Liver (tissue), 8 donors: ENCODE measurements at regions not wholly inside any gene's neighbourhood (a gene's known extent, or its start where the extent isn't known, plus 50 kb on each side); places are given as distances from the start of the nearest gene placed in this dataset.

Experiments used
- DNase-seq: peaks from one replicate; pipeline ENCODE4 v3.0.0-alpha.2; 2017; ENCODE audit warnings: low spot score
- H3K27ac ChIP-seq, 2 donors: one replicate each; pipeline ENCODE4 v1.7.0; 2013; ENCODE audit warnings: inconsistent platforms in 2 of 2, low read length in 2 of 2, control low read depth in 1 of 2, low read depth in 1 of 2, mild to moderate bottlenecking in 1 of 2
- H3K27me3 ChIP-seq, 4 donors: one replicate each; pipeline versions ENCODE4 v1.6.1 to v1.7.0; 2013; ENCODE audit warnings: low read length in 3 of 4, inconsistent platforms in 1 of 4, mild to moderate bottlenecking in 1 of 4, moderate library complexity in 1 of 4; ENCODE audit not compliant: control insufficient read depth in 4 of 4, insufficient read depth in 4 of 4
- H3K36me3 ChIP-seq, 4 donors: one replicate each; pipeline versions ENCODE4 v1.6.1 to v1.7.0; 2013; ENCODE audit warnings: low read length in 3 of 4, mild to moderate bottlenecking in 3 of 4, low read depth in 1 of 4, moderate library complexity in 1 of 4; ENCODE audit not compliant: control insufficient read depth in 4 of 4, insufficient read depth in 3 of 4
- H3K4me1 ChIP-seq, 4 donors: one replicate each; pipeline versions ENCODE4 v1.6.1 to v1.7.0; 2013; ENCODE audit warnings: low read length in 3 of 4, mild to moderate bottlenecking in 3 of 4, moderate library complexity in 1 of 4; ENCODE audit not compliant: control insufficient read depth in 4 of 4, insufficient read depth in 4 of 4
- H3K4me3 ChIP-seq, 3 donors: one replicate each; pipeline versions ENCODE4 v1.6.1 to v1.7.0; 2013; ENCODE audit warnings: low read length in 3 of 3, control low read depth in 1 of 3, low read depth in 1 of 3, mild to moderate bottlenecking in 1 of 3
- H3K9ac ChIP-seq, 2 donors: one replicate each; pipeline ENCODE4 v1.7.0; 2013; ENCODE audit warnings: low read length in 2 of 2, mild to moderate bottlenecking in 2 of 2, moderate library complexity in 2 of 2, control low read depth in 1 of 2, low read depth in 1 of 2
- H3K9me3 ChIP-seq, 4 donors: one replicate each; pipeline versions ENCODE4 v1.6.1 to v1.7.0; 2013; ENCODE audit warnings: low read length in 3 of 4; ENCODE audit not compliant: control insufficient read depth in 4 of 4
- EGR1 ChIP-seq, 2 donors: IDR thresholded peaks; 2 replicates each; pipeline ENCODE4 v1.6.1; 2016 to 2018; ENCODE audit warnings: antibody characterized with exemption in 2 of 2, low read depth in 2 of 2
- FOXA1 ChIP-seq: IDR thresholded peaks from 2 replicates; pipeline ENCODE4 v1.6.1; 2016; ENCODE audit warnings: antibody characterized with exemption
- FOXA2 ChIP-seq: IDR thresholded peaks from 2 replicates; pipeline ENCODE4 v1.6.1; 2016; ENCODE audit warnings: antibody characterized with exemption
- HNF4A ChIP-seq, 2 donors: conservative IDR thresholded peaks; 2 replicates each; pipeline ENCODE4 v1.6.1; 2016; ENCODE audit warnings: antibody characterized with exemption in 2 of 2, mild to moderate bottlenecking in 2 of 2
- HNF4G ChIP-seq: IDR thresholded peaks from 2 replicates; pipeline ENCODE4 v1.6.1; 2016; ENCODE audit warnings: antibody characterized with exemption
- JUND ChIP-seq, 2 donors: IDR thresholded peaks; 2 replicates each; pipeline ENCODE4 v1.6.1; 2016; ENCODE audit warnings: antibody characterized with exemption in 2 of 2
- NR2F2 ChIP-seq: IDR thresholded peaks from 2 replicates; pipeline ENCODE4 v1.6.1; 2016; ENCODE audit warnings: antibody characterized with exemption
- RAD21 ChIP-seq, 2 donors: IDR thresholded peaks; 2 replicates each; pipeline ENCODE4 v1.6.1; 2016; ENCODE audit warnings: antibody characterized with exemption in 2 of 2, mild to moderate bottlenecking in 2 of 2
- RXRA ChIP-seq, 2 donors: IDR thresholded peaks; 2 replicates each; pipeline ENCODE4 v1.6.1; 2017 to 2018; ENCODE audit warnings: antibody characterized with exemption in 2 of 2, mild to moderate bottlenecking in 1 of 2
- SP1 ChIP-seq: IDR thresholded peaks from 2 replicates; pipeline ENCODE4 v1.6.1; 2018; ENCODE audit warnings: antibody characterized with exemption, mild to moderate bottlenecking
- YY1 ChIP-seq: IDR thresholded peaks from 2 replicates; pipeline ENCODE4 v1.6.1; 2016; ENCODE audit warnings: antibody characterized with exemption, mild to moderate bottlenecking
- WGBS: extraction: QIAGEN DNeasy Blood & Tissue Kit; methylation state at CpG from one replicate; pipeline ENCODE4 v1.1.7; 2013; 5-methylcytosine and 5-hydroxymethylcytosine counted together
- TF ChIP-seq, protein P1 (sequence below): IDR thresholded peaks from 2 replicates; pipeline ENCODE4 v1.6.1; 2016; ENCODE audit warnings: antibody characterized with exemption, mild to moderate bottlenecking
- TF ChIP-seq, protein P2 (sequence below): fragments of 150-350 bp; IDR thresholded peaks from 2 replicates; pipeline ENCODE4 v1.5.1; 2017; ENCODE audit warnings: improper control_type of control experiment, low read depth, low read length; ENCODE audit not compliant: missing input control
- TF ChIP-seq, protein P3 (sequence below): IDR thresholded peaks from 2 replicates; pipeline ENCODE4 v1.6.1; 2016; ENCODE audit warnings: antibody characterized with exemption
- TF ChIP-seq, protein P4 (sequence below): IDR thresholded peaks from 2 replicates; pipeline ENCODE4 v1.6.1; 2016; ENCODE audit warnings: antibody characterized with exemption
- TF ChIP-seq, protein P5 (sequence below): IDR thresholded peaks from 2 replicates; pipeline ENCODE4 v1.6.1; 2016; ENCODE audit warnings: antibody characterized with exemption
- donor health status: healthy.
- donor health status: healthy.
- donor health status: healthy.
- donor health status: healthy.
- donor health status: healthy.

DNA sequence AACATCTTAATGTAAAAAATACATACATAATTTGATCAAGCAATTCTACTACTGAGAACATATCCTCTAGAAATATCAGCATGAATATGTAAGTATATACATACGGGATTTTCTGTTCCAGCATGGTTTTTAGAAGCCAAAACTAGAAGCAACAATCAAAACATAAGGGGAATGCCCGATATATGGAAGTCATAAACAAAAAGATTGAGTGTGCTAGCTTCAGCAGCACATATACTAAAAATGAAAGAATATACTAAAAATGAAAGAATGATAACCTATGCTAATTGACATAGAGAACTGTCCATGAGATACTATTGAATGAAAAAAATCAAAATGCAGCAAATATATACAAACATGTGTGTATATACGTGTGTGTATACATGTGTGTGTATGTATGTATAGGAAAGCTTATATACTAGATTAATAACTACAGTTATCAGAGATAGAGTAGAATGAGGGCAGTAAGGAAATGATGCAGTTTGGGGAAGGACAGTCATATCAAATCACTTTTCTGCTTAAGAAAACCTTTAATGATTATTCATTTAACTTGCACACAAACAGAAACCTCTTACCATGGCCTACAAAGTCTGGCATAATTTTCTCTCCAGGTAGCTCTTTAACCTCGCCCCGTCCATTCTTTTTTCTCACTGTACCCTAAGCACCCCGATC lies 72.9 kb downstream of the NPY start:
- no peaks in the 10 kb centered on the region for H3K4me1 ChIP-seq
- H3K27me3 ChIP-seq, result no peaks in the 10 kb centered on the region
- no peak for DNase-seq
- H3K36me3 ChIP-seq, result no peaks in the 10 kb centered on the region
- no peak overlapping the region for H3K9ac ChIP-seq
- TF ChIP-seq FOXA1 (no peak), EGR1 (IDR thresholded peaks at IDR 0.05; ENCODE audit: low read depth in 2 of 2) (no peak), SP1 (no peak), NR2F2 (no peak), YY1 (no peak), HNF4A (conservative IDR thresholded peaks at IDR 0.05) (no peak), RAD21 (IDR thresholded peaks at IDR 0.05) (no peak)
- TF ChIP-seq, protein P1, sequence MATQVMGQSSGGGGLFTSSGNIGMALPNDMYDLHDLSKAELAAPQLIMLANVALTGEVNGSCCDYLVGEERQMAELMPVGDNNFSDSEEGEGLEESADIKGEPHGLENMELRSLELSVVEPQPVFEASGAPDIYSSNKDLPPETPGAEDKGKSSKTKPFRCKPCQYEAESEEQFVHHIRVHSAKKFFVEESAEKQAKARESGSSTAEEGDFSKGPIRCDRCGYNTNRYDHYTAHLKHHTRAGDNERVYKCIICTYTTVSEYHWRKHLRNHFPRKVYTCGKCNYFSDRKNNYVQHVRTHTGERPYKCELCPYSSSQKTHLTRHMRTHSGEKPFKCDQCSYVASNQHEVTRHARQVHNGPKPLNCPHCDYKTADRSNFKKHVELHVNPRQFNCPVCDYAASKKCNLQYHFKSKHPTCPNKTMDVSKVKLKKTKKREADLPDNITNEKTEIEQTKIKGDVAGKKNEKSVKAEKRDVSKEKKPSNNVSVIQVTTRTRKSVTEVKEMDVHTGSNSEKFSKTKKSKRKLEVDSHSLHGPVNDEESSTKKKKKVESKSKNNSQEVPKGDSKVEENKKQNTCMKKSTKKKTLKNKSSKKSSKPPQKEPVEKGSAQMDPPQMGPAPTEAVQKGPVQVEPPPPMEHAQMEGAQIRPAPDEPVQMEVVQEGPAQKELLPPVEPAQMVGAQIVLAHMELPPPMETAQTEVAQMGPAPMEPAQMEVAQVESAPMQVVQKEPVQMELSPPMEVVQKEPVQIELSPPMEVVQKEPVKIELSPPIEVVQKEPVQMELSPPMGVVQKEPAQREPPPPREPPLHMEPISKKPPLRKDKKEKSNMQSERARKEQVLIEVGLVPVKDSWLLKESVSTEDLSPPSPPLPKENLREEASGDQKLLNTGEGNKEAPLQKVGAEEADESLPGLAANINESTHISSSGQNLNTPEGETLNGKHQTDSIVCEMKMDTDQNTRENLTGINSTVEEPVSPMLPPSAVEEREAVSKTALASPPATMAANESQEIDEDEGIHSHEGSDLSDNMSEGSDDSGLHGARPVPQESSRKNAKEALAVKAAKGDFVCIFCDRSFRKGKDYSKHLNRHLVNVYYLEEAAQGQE, result no peak
- TF ChIP-seq, protein P2, sequence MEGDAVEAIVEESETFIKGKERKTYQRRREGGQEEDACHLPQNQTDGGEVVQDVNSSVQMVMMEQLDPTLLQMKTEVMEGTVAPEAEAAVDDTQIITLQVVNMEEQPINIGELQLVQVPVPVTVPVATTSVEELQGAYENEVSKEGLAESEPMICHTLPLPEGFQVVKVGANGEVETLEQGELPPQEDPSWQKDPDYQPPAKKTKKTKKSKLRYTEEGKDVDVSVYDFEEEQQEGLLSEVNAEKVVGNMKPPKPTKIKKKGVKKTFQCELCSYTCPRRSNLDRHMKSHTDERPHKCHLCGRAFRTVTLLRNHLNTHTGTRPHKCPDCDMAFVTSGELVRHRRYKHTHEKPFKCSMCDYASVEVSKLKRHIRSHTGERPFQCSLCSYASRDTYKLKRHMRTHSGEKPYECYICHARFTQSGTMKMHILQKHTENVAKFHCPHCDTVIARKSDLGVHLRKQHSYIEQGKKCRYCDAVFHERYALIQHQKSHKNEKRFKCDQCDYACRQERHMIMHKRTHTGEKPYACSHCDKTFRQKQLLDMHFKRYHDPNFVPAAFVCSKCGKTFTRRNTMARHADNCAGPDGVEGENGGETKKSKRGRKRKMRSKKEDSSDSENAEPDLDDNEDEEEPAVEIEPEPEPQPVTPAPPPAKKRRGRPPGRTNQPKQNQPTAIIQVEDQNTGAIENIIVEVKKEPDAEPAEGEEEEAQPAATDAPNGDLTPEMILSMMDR, result no peak
- TF ChIP-seq, protein P3, sequence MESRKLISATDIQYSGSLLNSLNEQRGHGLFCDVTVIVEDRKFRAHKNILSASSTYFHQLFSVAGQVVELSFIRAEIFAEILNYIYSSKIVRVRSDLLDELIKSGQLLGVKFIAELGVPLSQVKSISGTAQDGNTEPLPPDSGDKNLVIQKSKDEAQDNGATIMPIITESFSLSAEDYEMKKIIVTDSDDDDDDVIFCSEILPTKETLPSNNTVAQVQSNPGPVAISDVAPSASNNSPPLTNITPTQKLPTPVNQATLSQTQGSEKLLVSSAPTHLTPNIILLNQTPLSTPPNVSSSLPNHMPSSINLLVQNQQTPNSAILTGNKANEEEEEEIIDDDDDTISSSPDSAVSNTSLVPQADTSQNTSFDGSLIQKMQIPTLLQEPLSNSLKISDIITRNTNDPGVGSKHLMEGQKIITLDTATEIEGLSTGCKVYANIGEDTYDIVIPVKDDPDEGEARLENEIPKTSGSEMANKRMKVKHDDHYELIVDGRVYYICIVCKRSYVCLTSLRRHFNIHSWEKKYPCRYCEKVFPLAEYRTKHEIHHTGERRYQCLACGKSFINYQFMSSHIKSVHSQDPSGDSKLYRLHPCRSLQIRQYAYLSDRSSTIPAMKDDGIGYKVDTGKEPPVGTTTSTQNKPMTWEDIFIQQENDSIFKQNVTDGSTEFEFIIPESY, result no peak
- no peak overlapping the region for H3K27ac ChIP-seq
- WGBS, result 87% methylated on average over 6 of the region's 6 CpGs
- H3K9me3 ChIP-seq, result peaks cover 0 to 2% (median 0%) of the 10 kb centered on the region in 4 donors
- H3K4me3 ChIP-seq, result no peak overlapping the region

DNA sequence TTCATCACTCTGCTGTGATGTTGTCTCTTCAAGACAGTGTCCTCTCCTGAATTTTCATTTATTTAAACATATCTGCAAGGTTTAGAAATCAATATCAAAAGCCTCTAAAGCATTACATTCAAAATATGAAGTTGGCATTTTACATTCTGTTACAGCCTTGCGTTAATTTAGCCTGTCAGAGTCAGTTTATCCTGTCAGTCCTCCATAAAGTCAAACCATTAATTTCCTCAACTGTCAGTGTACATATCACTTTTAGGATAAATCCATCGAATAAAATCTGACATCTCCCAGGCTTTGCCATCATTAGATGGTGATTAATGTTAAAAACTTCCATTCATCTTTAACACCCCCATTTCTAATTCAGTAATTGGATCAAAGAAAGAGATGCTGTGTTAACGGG lies 77.0 kb downstream of the NPY start:
- 90% methylated on average over 3 of the region's 3 CpGs for WGBS
- no peak overlapping the region for H3K27ac ChIP-seq
- TF ChIP-seq, protein P2, result no peak
- no peak for TF ChIP-seq EGR1 (IDR thresholded peaks at IDR 0.05; ENCODE audit: low read depth in 2 of 2)
- TF ChIP-seq RAD21 (IDR thresholded peaks at IDR 0.05), result no peak
- TF ChIP-seq FOXA2, result no peak
- no peak for TF ChIP-seq HNF4A (conservative IDR thresholded peaks at IDR 0.05)
- TF ChIP-seq, protein P4, sequence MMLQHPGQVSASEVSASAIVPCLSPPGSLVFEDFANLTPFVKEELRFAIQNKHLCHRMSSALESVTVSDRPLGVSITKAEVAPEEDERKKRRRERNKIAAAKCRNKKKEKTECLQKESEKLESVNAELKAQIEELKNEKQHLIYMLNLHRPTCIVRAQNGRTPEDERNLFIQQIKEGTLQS, result no peak
- no peak for TF ChIP-seq FOXA1
- TF ChIP-seq YY1, result no peak
- TF ChIP-seq JUND (IDR thresholded peaks at IDR 0.05), result no peak
- TF ChIP-seq, protein P3, result no peak
- TF ChIP-seq, protein P5, sequence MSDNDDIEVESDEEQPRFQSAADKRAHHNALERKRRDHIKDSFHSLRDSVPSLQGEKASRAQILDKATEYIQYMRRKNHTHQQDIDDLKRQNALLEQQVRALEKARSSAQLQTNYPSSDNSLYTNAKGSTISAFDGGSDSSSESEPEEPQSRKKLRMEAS, result no peak
- TF ChIP-seq HNF4G, result no peak
- TF ChIP-seq RXRA (IDR thresholded peaks at IDR 0.05), result no peak
- no peak overlapping the region for H3K9ac ChIP-seq
- H3K27me3 ChIP-seq, result no peaks in the 10 kb centered on the region
- no peaks in the 10 kb centered on the region for H3K9me3 ChIP-seq
- H3K4me1 ChIP-seq, result no peaks in the 10 kb centered on the region
- no peaks in the 10 kb centered on the region for H3K36me3 ChIP-seq
- H3K4me3 ChIP-seq, result no peak overlapping the region
- DNase-seq, result no peak
